H9 (cell line): ENCODE measurements at regions not wholly inside any gene's neighbourhood (a gene's known extent, or its start where the extent isn't known, plus 50 kb on each side); places are given as distances from the start of the nearest gene placed in this dataset.

Experiments
- DNase-seq: peaks from one replicate; pipeline ENCODE4 v3.0.0-alpha.2; 2017
- H2AFZ ChIP-seq: one replicate; pipeline ENCODE4 v1.6.1; 2013; ENCODE audit warnings: mild to moderate bottlenecking, low read length, control low read depth, moderate library complexity
- H2AK5ac ChIP-seq: 2 replicates; pipeline ENCODE4 v1.6.1; 2013; ENCODE audit warnings: low read length, control low read depth, mixed read lengths; ENCODE audit not compliant: insufficient read length
- H2BK120ac ChIP-seq: one replicate; pipeline ENCODE4 v1.6.1; 2013; ENCODE audit warnings: low read depth, mild to moderate bottlenecking, low read length, control low read depth, inconsistent platforms; ENCODE audit not compliant: poor library complexity, severe bottlenecking
- H2BK12ac ChIP-seq: 2 replicates; pipeline ENCODE4 v1.6.1; 2013; ENCODE audit warnings: low read length, control low read depth, mixed read lengths, low read depth; ENCODE audit not compliant: insufficient read length
- H2BK15ac ChIP-seq: 2 replicates; pipeline ENCODE4 v1.6.1; 2013; ENCODE audit warnings: low read depth, low read length, control low read depth
- H2BK20ac ChIP-seq: one replicate; pipeline ENCODE4 v1.6.1; 2013; ENCODE audit warnings: low read depth, mild to moderate bottlenecking, low read length, control low read depth, inconsistent platforms; ENCODE audit not compliant: poor library complexity, severe bottlenecking
- H2BK5ac ChIP-seq: 2 replicates; pipeline ENCODE4 v1.6.1; 2013; ENCODE audit warnings: low read length, control low read depth, mixed read lengths; ENCODE audit not compliant: insufficient read length
- H3K14ac ChIP-seq: 2 replicates; pipeline ENCODE4 v1.6.1; 2013; ENCODE audit warnings: low read length, control low read depth; ENCODE audit not compliant: insufficient read depth
- H3K18ac ChIP-seq: 2 replicates; pipeline ENCODE4 v1.6.1; 2013; ENCODE audit warnings: low read depth, mild to moderate bottlenecking, mixed read lengths, low read length, control low read depth; ENCODE audit not compliant: insufficient read length
- H3K23ac ChIP-seq: 2 replicates; pipeline ENCODE4 v1.6.1; 2013; ENCODE audit warnings: low read length, control low read depth, mixed read lengths, low read depth; ENCODE audit not compliant: insufficient read length
- H3K23me2 ChIP-seq: 2 replicates; pipeline ENCODE4 v1.6.1; 2013; ENCODE audit warnings: low read depth, mild to moderate bottlenecking, mixed read lengths, low read length, control low read depth; ENCODE audit not compliant: insufficient read length, poor library complexity, severe bottlenecking
- H3K27ac ChIP-seq: 2 replicates; pipeline ENCODE4 v1.5.1; 2013; ENCODE audit warnings: low read length, control low read depth, mixed read lengths, low read depth; ENCODE audit not compliant: insufficient read length
- H3K27me3 ChIP-seq: 2 replicates; pipeline ENCODE4 v1.6.1; 2013; ENCODE audit warnings: low read length, control low read depth, inconsistent platforms; ENCODE audit not compliant: insufficient read depth
- H3K4ac ChIP-seq: 2 replicates; pipeline ENCODE4 v1.6.1; 2013; ENCODE audit warnings: low read depth, mild to moderate bottlenecking, control low read depth, inconsistent platforms, low read length, moderate library complexity
- H3K4me1 ChIP-seq: 2 replicates; pipeline ENCODE4 v1.6.1; 2013; ENCODE audit warnings: low read length, control low read depth, inconsistent platforms; ENCODE audit not compliant: insufficient read depth
- H3K4me2 ChIP-seq: 2 replicates; pipeline ENCODE4 v1.6.1; 2013; ENCODE audit warnings: low read length, control low read depth, mixed read lengths; ENCODE audit not compliant: insufficient read length, insufficient read depth
- H3K56ac ChIP-seq: 2 replicates; pipeline ENCODE4 v1.6.1; 2013; ENCODE audit warnings: low read depth, mild to moderate bottlenecking, mixed read lengths, low read length, control low read depth; ENCODE audit not compliant: insufficient read length
- H3K79me1 ChIP-seq: 2 replicates; pipeline ENCODE4 v1.6.1; 2013; ENCODE audit warnings: low read depth, mild to moderate bottlenecking, moderate library complexity, low read length, control low read depth, inconsistent platforms; ENCODE audit not compliant: insufficient read depth, poor library complexity, severe bottlenecking
- H3K79me2 ChIP-seq: 2 replicates; pipeline ENCODE4 v1.6.1; 2013; ENCODE audit warnings: low read length, control low read depth, inconsistent platforms; ENCODE audit not compliant: insufficient read depth
- H3K9ac ChIP-seq: 2 replicates; pipeline ENCODE4 v1.6.1; 2013; ENCODE audit warnings: low read length, control low read depth, mixed read lengths; ENCODE audit not compliant: insufficient read length; ENCODE audit errors: extremely low read depth
- H3K9me3 ChIP-seq: one replicate; pipeline ENCODE4 v1.6.1; 2013; ENCODE audit warnings: low read depth, low read length, inconsistent platforms; ENCODE audit not compliant: control insufficient read depth
- H3T11ph ChIP-seq: one replicate; pipeline ENCODE4 v1.6.1; 2013; ENCODE audit warnings: mild to moderate bottlenecking, low read length, control low read depth, inconsistent platforms
- H4K20me1 ChIP-seq: one replicate; pipeline ENCODE4 v1.6.1; 2013; ENCODE audit not compliant: control insufficient read depth, insufficient read length, insufficient read depth
- H4K5ac ChIP-seq: 2 replicates; pipeline ENCODE4 v1.6.1; 2013; ENCODE audit warnings: low read depth, mild to moderate bottlenecking, mixed read lengths, low read length, control low read depth; ENCODE audit not compliant: insufficient read length
- H4K8ac ChIP-seq: replicated peaks from 2 replicates; pipeline ENCODE4 v1.6.1; 2013; ENCODE audit warnings: low read length, control low read depth, mixed read lengths, low read depth; ENCODE audit not compliant: insufficient read length
- H4K91ac ChIP-seq: 2 replicates; pipeline ENCODE4 v1.6.1; 2013; ENCODE audit warnings: low read depth, mild to moderate bottlenecking, moderate library complexity, mixed read lengths, low read length, control low read depth; ENCODE audit not compliant: insufficient read length
- H3K27ac Mint-ChIP-seq, 3 experiments: 2 replicates in 2 of 3; 3 replicates in 1 of 3; pipeline ENCODE4 v1.8.0; 2020 to 2021; ENCODE audit warnings: mixed read lengths in 3 of 3, mild to moderate bottlenecking in 1 of 3, moderate library complexity in 1 of 3
- H3K27me3 Mint-ChIP-seq: 2 replicates; pipeline ENCODE4 v1.8.0; 2021; ENCODE audit warnings: low read depth, mild to moderate bottlenecking, moderate library complexity, mixed read lengths
- H3K36me3 Mint-ChIP-seq, 3 experiments: 2 replicates in 2 of 3; 3 replicates in 1 of 3; pipeline ENCODE4 v1.8.0; 2020 to 2021; ENCODE audit warnings: low read depth in 3 of 3, mixed read lengths in 3 of 3; ENCODE audit not compliant: insufficient read depth in 1 of 3
- H3K4me1 Mint-ChIP-seq, 2 experiments: 2 replicates each; pipeline ENCODE4 v1.8.0; 2020; ENCODE audit warnings: mixed read lengths in 2 of 2
- H3K4me3 Mint-ChIP-seq, 2 experiments: 2 replicates in 1 of 2; 3 replicates in 1 of 2; pipeline ENCODE4 v1.8.0; 2020 to 2021; ENCODE audit warnings: mild to moderate bottlenecking in 2 of 2, mixed read lengths in 2 of 2, moderate library complexity in 1 of 2
- H3K9me3 Mint-ChIP-seq, 2 experiments: 2 replicates in 1 of 2; 3 replicates in 1 of 2; pipeline ENCODE4 v1.8.0; 2020; ENCODE audit warnings: mild to moderate bottlenecking in 2 of 2, mixed read lengths in 2 of 2, moderate library complexity in 1 of 2
- CTCF ChIP-seq: fragments of 200-600 bp; sonication (generic); conservative IDR thresholded peaks from 3 replicates; pipeline ENCODE4 v1.8.0; 2021; ENCODE audit warnings: antibody characterized with exemption, mild to moderate bottlenecking
- WGBS: extraction: QIAGEN DNeasy Blood & Tissue Kit; methylation state at CpG from one replicate; pipeline ENCODE4 v1.1.7; 2013; ENCODE audit warnings: missing lambda C conversion rate, low lambda C conversion rate, mixed read lengths; ENCODE audit not compliant: insufficient read length; ENCODE audit errors: extremely low coverage; 5-methylcytosine and 5-hydroxymethylcytosine counted together

GRCh38 chr1:81032973-81033425, 767.7 kb upstream of the ADGRL2 start:
- no peak for DNase-seq
- no peak overlapping the region for H4K5ac ChIP-seq
- Mint-ChIP-seq H3K9me3 (peaks cover 0 to 4% of the 10 kb centered on the region in 2 experiments; a peak in 4 of 5 replicates), H3K27me3 (no peaks in the 10 kb centered on the region), H3K27ac (no peak overlapping the region), H3K4me3 (no peak overlapping the region), H3K36me3 (peaks cover 0 to 4% (median 1%) of the 10 kb centered on the region in 3 experiments; a peak in 2 of 7 replicates), H3K4me1 (no peaks in the 10 kb centered on the region)
- no peaks in the 10 kb centered on the region for H3K27me3 ChIP-seq
- H3K9ac ChIP-seq, result no peak overlapping the region
- H2BK120ac ChIP-seq, result no peak overlapping the region
- no peak overlapping the region for H2BK20ac ChIP-seq
- no peaks in the 10 kb centered on the region for H3K79me2 ChIP-seq
- no peak overlapping the region for H3K56ac ChIP-seq
- H4K20me1 ChIP-seq, result no peaks in the 10 kb centered on the region
- H4K91ac ChIP-seq, result no peak overlapping the region
- H3K18ac ChIP-seq, result no peak overlapping the region
- no peak overlapping the region for H2AK5ac ChIP-seq
- H2BK5ac ChIP-seq, result no peak overlapping the region
- H3K9me3 ChIP-seq, result no peaks in the 10 kb centered on the region
- H3K14ac ChIP-seq, result no peak overlapping the region
- H3K23me2 ChIP-seq, result no peaks in the 10 kb centered on the region
- no peak overlapping the region for H3K23ac ChIP-seq
- no peak overlapping the region for H2AFZ ChIP-seq
- H3T11ph ChIP-seq, result no peak overlapping the region
- no peak overlapping the region for H2BK12ac ChIP-seq
- no CpG with 5 or more reads among the region's 5 CpGs for WGBS
- no peak overlapping the region for H3K27ac ChIP-seq
- no peak for TF ChIP-seq CTCF
- H3K4me1 ChIP-seq, result no peaks in the 10 kb centered on the region
- no peak overlapping the region for H4K8ac ChIP-seq
- no peak overlapping the region for H3K4me2 ChIP-seq
- no peak overlapping the region for H3K4ac ChIP-seq
- no peak overlapping the region for H2BK15ac ChIP-seq
- H3K79me1 ChIP-seq, result no peaks in the 10 kb centered on the region
